ENCODE measurements at regions not wholly inside any gene's neighbourhood (a gene's known extent, or its start where the extent isn't known, plus 50 kb on each side); places are given as distances from the start of the nearest gene placed in this dataset.

- no peak overlapping the region for H3K4me3 ChIP-seq (replicated peaks in 1 of 4; ENCODE audit: control extremely low read depth in 1 of 4, insufficient read depth in 1 of 4, low read depth in 3 of 4, low read length in 4 of 4)
- H3K9ac ChIP-seq (ENCODE audit: insufficient read depth, low read length) = no peak overlapping the region
- H3K36me3 ChIP-seq (ENCODE audit: control insufficient read depth, insufficient read depth, low read length) = no peaks in the 10 kb centered on the region
- no peaks in the 10 kb centered on the region for H3K27me3 ChIP-seq (ENCODE audit: control insufficient read depth, insufficient read depth, low read length)
- no peak for DNase-seq (ENCODE audit: low read depth in 2 of 2)
- TF ChIP-seq CTCF (conservative IDR thresholded peaks at IDR 0.05 in 1 of 2, IDR thresholded peaks at IDR 0.05 in 1 of 2; ENCODE audit: low read depth in 1 of 2, low read length in 2 of 2) = no peak
- TF ChIP-seq EZH2 (IDR thresholded peaks at IDR 0.05; ENCODE audit: low read length, missing control alignments) = no peak
- H3K4me2 ChIP-seq (ENCODE audit: extremely low read depth, insufficient read depth, low read length) = no peak overlapping the region
- H3K27ac ChIP-seq (ENCODE audit: insufficient read depth, low read length) = no peak overlapping the region
- H3K9me3 ChIP-seq (ENCODE audit: control insufficient read depth, insufficient read depth, low read depth, low read length) = no peaks in the 10 kb centered on the region
- no peaks in the 10 kb centered on the region for H4K20me1 ChIP-seq (ENCODE audit: control insufficient read depth, extremely low read depth, insufficient read depth, low read length)
- H3K79me2 ChIP-seq (ENCODE audit: control insufficient read depth, insufficient read depth, low read length) = no peaks in the 10 kb centered on the region
- H3K4me1 ChIP-seq (ENCODE audit: control insufficient read depth, extremely low read depth, insufficient read depth, low read length) = no peaks in the 10 kb centered on the region
- H2AFZ ChIP-seq (ENCODE audit: low read length) = no peak overlapping the region
These were observed 271.5 kb upstream of the PDGFD start for GRCh38 chr11:104435494-104435893.

GRCh38 chr11:104433751-104434150, 269.8 kb upstream of the PDGFD start:
- no peak overlapping the region for H3K27ac ChIP-seq (ENCODE audit: insufficient read depth, low read length)
- H3K4me3 ChIP-seq (replicated peaks in 1 of 4; ENCODE audit: control extremely low read depth in 1 of 4, insufficient read depth in 1 of 4, low read depth in 3 of 4, low read length in 4 of 4) = no peak overlapping the region
- no peaks in the 10 kb centered on the region for H3K9me3 ChIP-seq (ENCODE audit: control insufficient read depth, insufficient read depth, low read depth, low read length)
- H3K79me2 ChIP-seq (ENCODE audit: control insufficient read depth, insufficient read depth, low read length) = no peaks in the 10 kb centered on the region
- DNase-seq (ENCODE audit: low read depth in 2 of 2) = peak in 1 of 2 donors; percentile 22
- H3K36me3 ChIP-seq (ENCODE audit: control insufficient read depth, insufficient read depth, low read length) = no peaks in the 10 kb centered on the region
- no peaks in the 10 kb centered on the region for H4K20me1 ChIP-seq (ENCODE audit: control insufficient read depth, extremely low read depth, insufficient read depth, low read length)
- TF ChIP-seq EZH2 (IDR thresholded peaks at IDR 0.05; ENCODE audit: low read length, missing control alignments) (no peak), CTCF (conservative IDR thresholded peaks at IDR 0.05 in 1 of 2, IDR thresholded peaks at IDR 0.05 in 1 of 2; ENCODE audit: low read depth in 1 of 2, low read length in 2 of 2) (no peak)
- no peaks in the 10 kb centered on the region for H3K27me3 ChIP-seq (ENCODE audit: control insufficient read depth, insufficient read depth, low read length)
- no peak overlapping the region for H3K9ac ChIP-seq (ENCODE audit: insufficient read depth, low read length)
- no peak overlapping the region for H3K4me2 ChIP-seq (ENCODE audit: extremely low read depth, insufficient read depth, low read length)
- H2AFZ ChIP-seq (ENCODE audit: low read length) = no peak overlapping the region
- H3K4me1 ChIP-seq (ENCODE audit: control insufficient read depth, extremely low read depth, insufficient read depth, low read length) = no peaks in the 10 kb centered on the region

GRCh38 chr11:104432981-104433380, 269.0 kb upstream of the PDGFD start:
- Histone ChIP-seq H3K4me2 (ENCODE audit: extremely low read depth, insufficient read depth, low read length) (no peak overlapping the region), H3K27ac (ENCODE audit: insufficient read depth, low read length) (no peak overlapping the region), H3K79me2 (ENCODE audit: control insufficient read depth, insufficient read depth, low read length) (no peaks in the 10 kb centered on the region), H3K9me3 (ENCODE audit: control insufficient read depth, insufficient read depth, low read depth, low read length) (no peaks in the 10 kb centered on the region), H3K4me1 (ENCODE audit: control insufficient read depth, extremely low read depth, insufficient read depth, low read length) (no peaks in the 10 kb centered on the region), H3K27me3 (ENCODE audit: control insufficient read depth, insufficient read depth, low read length) (no peaks in the 10 kb centered on the region), H3K9ac (ENCODE audit: insufficient read depth, low read length) (no peak overlapping the region), H3K36me3 (ENCODE audit: control insufficient read depth, insufficient read depth, low read length) (no peaks in the 10 kb centered on the region), H3K4me3 (replicated peaks in 1 of 4; ENCODE audit: control extremely low read depth in 1 of 4, insufficient read depth in 1 of 4, low read depth in 3 of 4, low read length in 4 of 4) (no peak overlapping the region), H2AFZ (ENCODE audit: low read length) (no peak overlapping the region), H4K20me1 (ENCODE audit: control insufficient read depth, extremely low read depth, insufficient read depth, low read length) (no peaks in the 10 kb centered on the region)
- TF ChIP-seq EZH2 (IDR thresholded peaks at IDR 0.05; ENCODE audit: low read length, missing control alignments) = no peak
- TF ChIP-seq CTCF (conservative IDR thresholded peaks at IDR 0.05 in 1 of 2, IDR thresholded peaks at IDR 0.05 in 1 of 2; ENCODE audit: low read depth in 1 of 2, low read length in 2 of 2) = no peak
- peak in 1 of 2 donors; percentile 1 for DNase-seq (ENCODE audit: low read depth in 2 of 2)
